ENCODE measurements at regions not wholly inside any gene's neighbourhood (a gene's known extent, or its start where the extent isn't known, plus 50 kb on each side); places are given as distances from the start of the nearest gene placed in this dataset.

DNA sequence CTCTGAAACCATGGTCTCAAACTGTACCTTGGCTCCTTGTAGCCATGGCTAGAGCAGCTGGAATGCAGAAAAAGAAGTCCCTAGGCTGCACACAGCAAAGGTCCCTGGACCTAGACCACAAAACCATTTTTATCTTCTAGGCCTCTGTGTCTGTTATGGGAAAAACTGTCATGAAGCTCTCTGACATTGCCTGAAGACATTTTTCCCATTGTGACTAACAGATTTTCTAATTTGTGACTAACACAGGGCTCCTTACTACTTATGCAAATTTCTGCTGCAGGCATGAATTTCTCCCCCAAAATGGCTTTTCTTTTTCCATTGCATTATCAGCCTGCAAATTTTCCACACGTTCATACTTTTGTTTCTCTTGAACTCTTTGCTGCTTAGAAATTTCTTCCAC lies 470.4 kb downstream of the KDM5D start:
- Histone ChIP-seq H3K36me3 (ENCODE audit: control insufficient read depth in 1 of 2, insufficient read depth in 2 of 2, low read length in 2 of 2) (no peaks in the 10 kb centered on the region), H2AFZ (ENCODE audit: low read depth, low read length, poor library complexity, severe bottlenecking) (no peak overlapping the region), H3K9me3 (ENCODE audit: control insufficient read depth in 1 of 2, insufficient read depth in 1 of 2, low read depth in 1 of 2, low read length in 2 of 2) (no peaks in the 10 kb centered on the region), H3K4me2 (ENCODE audit: low read length) (no peak overlapping the region), H3K9me2 (ENCODE audit: insufficient read depth) (no peaks in the 10 kb centered on the region), H3K79me2 (ENCODE audit: insufficient read depth, low read length) (no peaks in the 10 kb centered on the region), H3K27me3 (ENCODE audit: insufficient read depth, low read length) (no peaks in the 10 kb centered on the region), H3K4me3 (replicated peaks in 1 of 2; ENCODE audit: low read depth in 1 of 2, low read length in 2 of 2) (no peak overlapping the region), H3K4me1 (ENCODE audit: control insufficient read depth in 1 of 2, insufficient read depth in 2 of 2, low read length in 2 of 2) (no peaks in the 10 kb centered on the region), H3K9ac (ENCODE audit: low read length) (no peak overlapping the region), H4K20me1 (ENCODE audit: insufficient read depth) (no peaks in the 10 kb centered on the region), H3K27ac (ENCODE audit: low read depth, low read length) (no peak overlapping the region)
- no TSS peak for BruUV-seq (replicated peaks)
- ChIA-PET POLR2A (no interaction called here), CTCF (no interaction called here), RAD21 (ENCODE audit: low non-redundant PET in 1 of 2, low total read pairs in 2 of 2, uncharacterized antibody in 2 of 2, unreplicated experiment in 2 of 2) (no interaction called here)
- no peak for TF ChIP-seq EGR1 (IDR thresholded peaks at IDR 0.05; ENCODE audit: low read depth)
- TF ChIP-seq, protein P1, sequence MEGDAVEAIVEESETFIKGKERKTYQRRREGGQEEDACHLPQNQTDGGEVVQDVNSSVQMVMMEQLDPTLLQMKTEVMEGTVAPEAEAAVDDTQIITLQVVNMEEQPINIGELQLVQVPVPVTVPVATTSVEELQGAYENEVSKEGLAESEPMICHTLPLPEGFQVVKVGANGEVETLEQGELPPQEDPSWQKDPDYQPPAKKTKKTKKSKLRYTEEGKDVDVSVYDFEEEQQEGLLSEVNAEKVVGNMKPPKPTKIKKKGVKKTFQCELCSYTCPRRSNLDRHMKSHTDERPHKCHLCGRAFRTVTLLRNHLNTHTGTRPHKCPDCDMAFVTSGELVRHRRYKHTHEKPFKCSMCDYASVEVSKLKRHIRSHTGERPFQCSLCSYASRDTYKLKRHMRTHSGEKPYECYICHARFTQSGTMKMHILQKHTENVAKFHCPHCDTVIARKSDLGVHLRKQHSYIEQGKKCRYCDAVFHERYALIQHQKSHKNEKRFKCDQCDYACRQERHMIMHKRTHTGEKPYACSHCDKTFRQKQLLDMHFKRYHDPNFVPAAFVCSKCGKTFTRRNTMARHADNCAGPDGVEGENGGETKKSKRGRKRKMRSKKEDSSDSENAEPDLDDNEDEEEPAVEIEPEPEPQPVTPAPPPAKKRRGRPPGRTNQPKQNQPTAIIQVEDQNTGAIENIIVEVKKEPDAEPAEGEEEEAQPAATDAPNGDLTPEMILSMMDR (IDR thresholded peaks at IDR 0.05 in 2 of 3, conservative IDR thresholded peaks at IDR 0.05 in 1 of 3; ENCODE audit: borderline replicate concordance in 1 of 3, insufficient read depth in 1 of 3, low read depth in 2 of 3, low read length in 2 of 3), result no peak
- no peak for TF ChIP-seq POLR2A (IDR thresholded peaks at IDR 0.05; ENCODE audit: borderline replicate concordance, extremely low read depth, insufficient read depth, insufficient read length)
- no peak for TF ChIP-seq SP1 (IDR thresholded peaks at IDR 0.05; ENCODE audit: low read depth)
- TF ChIP-seq CEBPB (IDR thresholded peaks at IDR 0.05; ENCODE audit: low read depth), result no peak
- TF ChIP-seq, protein P2, sequence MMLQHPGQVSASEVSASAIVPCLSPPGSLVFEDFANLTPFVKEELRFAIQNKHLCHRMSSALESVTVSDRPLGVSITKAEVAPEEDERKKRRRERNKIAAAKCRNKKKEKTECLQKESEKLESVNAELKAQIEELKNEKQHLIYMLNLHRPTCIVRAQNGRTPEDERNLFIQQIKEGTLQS (IDR thresholded peaks at IDR 0.05), result no peak
- TF ChIP-seq, protein P3, sequence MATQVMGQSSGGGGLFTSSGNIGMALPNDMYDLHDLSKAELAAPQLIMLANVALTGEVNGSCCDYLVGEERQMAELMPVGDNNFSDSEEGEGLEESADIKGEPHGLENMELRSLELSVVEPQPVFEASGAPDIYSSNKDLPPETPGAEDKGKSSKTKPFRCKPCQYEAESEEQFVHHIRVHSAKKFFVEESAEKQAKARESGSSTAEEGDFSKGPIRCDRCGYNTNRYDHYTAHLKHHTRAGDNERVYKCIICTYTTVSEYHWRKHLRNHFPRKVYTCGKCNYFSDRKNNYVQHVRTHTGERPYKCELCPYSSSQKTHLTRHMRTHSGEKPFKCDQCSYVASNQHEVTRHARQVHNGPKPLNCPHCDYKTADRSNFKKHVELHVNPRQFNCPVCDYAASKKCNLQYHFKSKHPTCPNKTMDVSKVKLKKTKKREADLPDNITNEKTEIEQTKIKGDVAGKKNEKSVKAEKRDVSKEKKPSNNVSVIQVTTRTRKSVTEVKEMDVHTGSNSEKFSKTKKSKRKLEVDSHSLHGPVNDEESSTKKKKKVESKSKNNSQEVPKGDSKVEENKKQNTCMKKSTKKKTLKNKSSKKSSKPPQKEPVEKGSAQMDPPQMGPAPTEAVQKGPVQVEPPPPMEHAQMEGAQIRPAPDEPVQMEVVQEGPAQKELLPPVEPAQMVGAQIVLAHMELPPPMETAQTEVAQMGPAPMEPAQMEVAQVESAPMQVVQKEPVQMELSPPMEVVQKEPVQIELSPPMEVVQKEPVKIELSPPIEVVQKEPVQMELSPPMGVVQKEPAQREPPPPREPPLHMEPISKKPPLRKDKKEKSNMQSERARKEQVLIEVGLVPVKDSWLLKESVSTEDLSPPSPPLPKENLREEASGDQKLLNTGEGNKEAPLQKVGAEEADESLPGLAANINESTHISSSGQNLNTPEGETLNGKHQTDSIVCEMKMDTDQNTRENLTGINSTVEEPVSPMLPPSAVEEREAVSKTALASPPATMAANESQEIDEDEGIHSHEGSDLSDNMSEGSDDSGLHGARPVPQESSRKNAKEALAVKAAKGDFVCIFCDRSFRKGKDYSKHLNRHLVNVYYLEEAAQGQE (IDR thresholded peaks at IDR 0.05; ENCODE audit: low read depth), result no peak
- TF ChIP-seq JUND (IDR thresholded peaks at IDR 0.05), result no peak
- TF ChIP-seq SIN3A (IDR thresholded peaks at IDR 0.05; ENCODE audit: low read depth), result no peak
- TF ChIP-seq ZNF274 (IDR thresholded peaks at IDR 0.05; ENCODE audit: low read depth, low read length), result no peak
- TF ChIP-seq YY1 (IDR thresholded peaks at IDR 0.05; ENCODE audit: extremely low read depth, insufficient replicate concordance, low read depth, low read length), result no peak
- TF ChIP-seq EZH2 (IDR thresholded peaks at IDR 0.05), result no peak
- no peak for TF ChIP-seq ZFX (IDR thresholded peaks at IDR 0.05)
- no peak for TF ChIP-seq ELF1 (IDR thresholded peaks at IDR 0.05; ENCODE audit: borderline replicate concordance, low read depth)
- TF ChIP-seq TCF7L2 (IDR thresholded peaks at IDR 0.05; ENCODE audit: borderline replicate concordance, extremely low read depth, insufficient read depth, insufficient read length), result no peak
- TF ChIP-seq RAD21 (IDR thresholded peaks at IDR 0.05; ENCODE audit: low read depth), result no peak
- no peak for TF ChIP-seq CBX3 (IDR thresholded peaks at IDR 0.05; ENCODE audit: low read depth)
- TF ChIP-seq, protein P4, sequence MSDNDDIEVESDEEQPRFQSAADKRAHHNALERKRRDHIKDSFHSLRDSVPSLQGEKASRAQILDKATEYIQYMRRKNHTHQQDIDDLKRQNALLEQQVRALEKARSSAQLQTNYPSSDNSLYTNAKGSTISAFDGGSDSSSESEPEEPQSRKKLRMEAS (IDR thresholded peaks at IDR 0.05), result no peak
- TF ChIP-seq, protein P5, sequence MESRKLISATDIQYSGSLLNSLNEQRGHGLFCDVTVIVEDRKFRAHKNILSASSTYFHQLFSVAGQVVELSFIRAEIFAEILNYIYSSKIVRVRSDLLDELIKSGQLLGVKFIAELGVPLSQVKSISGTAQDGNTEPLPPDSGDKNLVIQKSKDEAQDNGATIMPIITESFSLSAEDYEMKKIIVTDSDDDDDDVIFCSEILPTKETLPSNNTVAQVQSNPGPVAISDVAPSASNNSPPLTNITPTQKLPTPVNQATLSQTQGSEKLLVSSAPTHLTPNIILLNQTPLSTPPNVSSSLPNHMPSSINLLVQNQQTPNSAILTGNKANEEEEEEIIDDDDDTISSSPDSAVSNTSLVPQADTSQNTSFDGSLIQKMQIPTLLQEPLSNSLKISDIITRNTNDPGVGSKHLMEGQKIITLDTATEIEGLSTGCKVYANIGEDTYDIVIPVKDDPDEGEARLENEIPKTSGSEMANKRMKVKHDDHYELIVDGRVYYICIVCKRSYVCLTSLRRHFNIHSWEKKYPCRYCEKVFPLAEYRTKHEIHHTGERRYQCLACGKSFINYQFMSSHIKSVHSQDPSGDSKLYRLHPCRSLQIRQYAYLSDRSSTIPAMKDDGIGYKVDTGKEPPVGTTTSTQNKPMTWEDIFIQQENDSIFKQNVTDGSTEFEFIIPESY (IDR thresholded peaks at IDR 0.05; ENCODE audit: extremely low read depth, insufficient replicate concordance, low read length), result no peak
- ATAC-seq (no peak), DNase-seq (ENCODE audit: low read depth, low spot score) (no peak)
- intact Hi-C loops (cut with micrococcal nuclease), result no loop called here
